IMR-90 (cell line): ENCODE measurements at regions not wholly inside any gene's neighbourhood (a gene's known extent, or its start where the extent isn't known, plus 50 kb on each side); places are given as distances from the start of the nearest gene placed in this dataset.

ENCODE experiments used
- BHLHE40 ChIP-seq: fragments of 150-350 bp; IDR thresholded peaks from 2 replicates; pipeline ENCODE4 v1.6.1; 2016; ENCODE audit warnings: mild to moderate bottlenecking, low read depth, low read length
- CEBPB ChIP-seq: IDR thresholded peaks from 2 replicates; pipeline ENCODE4 v1.6.1; 2012; ENCODE audit warnings: low read depth, low read length, improper control_type of control experiment
- CHD1 ChIP-seq: IDR thresholded peaks from 2 replicates; pipeline ENCODE4 v1.6.1; 2012; ENCODE audit warnings: low read depth, low read length, improper control_type of control experiment
- FOS ChIP-seq: fragments of 150-350 bp; IDR thresholded peaks from 2 replicates; pipeline ENCODE4 v1.6.1; 2016; ENCODE audit warnings: low read depth, low read length
- MAFK ChIP-seq: IDR thresholded peaks from 2 replicates; pipeline ENCODE4 v1.6.1; 2012; ENCODE audit warnings: low read depth, low read length, improper control_type of control experiment
- MAZ ChIP-seq: IDR thresholded peaks from 2 replicates; pipeline ENCODE4 v1.6.1; 2012; ENCODE audit warnings: low read depth, mild to moderate bottlenecking, low read length, improper control_type of control experiment, moderate library complexity, borderline replicate concordance
- MXI1 ChIP-seq: IDR thresholded peaks from 2 replicates; pipeline ENCODE4 v1.6.1; 2012; ENCODE audit warnings: low read depth, mild to moderate bottlenecking, low read length, moderate library complexity, borderline replicate concordance
- POLR2A ChIP-seq: IDR thresholded peaks from 2 replicates; pipeline ENCODE4 v1.6.1; 2012; ENCODE audit warnings: mild to moderate bottlenecking, low read depth, low read length
- RAD21 ChIP-seq: IDR thresholded peaks from 2 replicates; pipeline ENCODE4 v1.6.1; 2012; ENCODE audit warnings: low read length, improper control_type of control experiment
- RCOR1 ChIP-seq: IDR thresholded peaks from 2 replicates; pipeline ENCODE4 v1.6.1; 2012; ENCODE audit warnings: mild to moderate bottlenecking, low read length, improper control_type of control experiment; ENCODE audit not compliant: insufficient replicate concordance
- SMC3 ChIP-seq: fragments of 150-350 bp; IDR thresholded peaks from 2 replicates; pipeline ENCODE4 v1.6.1; 2016; ENCODE audit warnings: low read depth, mild to moderate bottlenecking, antibody characterized with exemption, low read length, moderate library complexity
- TF ChIP-seq, protein P1 (sequence below): conservative IDR thresholded peaks from 2 replicates; pipeline ENCODE4 v1.5.1; 2012; ENCODE audit warnings: mild to moderate bottlenecking, low read depth, low read length, improper control_type of control experiment
- TF ChIP-seq, protein P2 (sequence below): fragments of 150-350 bp; IDR thresholded peaks from 2 replicates; pipeline ENCODE4 v1.6.1; 2017; ENCODE audit warnings: mild to moderate bottlenecking, antibody characterized with exemption, low read length, low read depth
- TF ChIP-seq, protein P3 (sequence below): fragments of 150-350 bp; IDR thresholded peaks from 2 replicates; pipeline ENCODE4 v1.6.1; 2016; ENCODE audit warnings: low read depth, mild to moderate bottlenecking, low read length, moderate library complexity, borderline replicate concordance

DNA sequence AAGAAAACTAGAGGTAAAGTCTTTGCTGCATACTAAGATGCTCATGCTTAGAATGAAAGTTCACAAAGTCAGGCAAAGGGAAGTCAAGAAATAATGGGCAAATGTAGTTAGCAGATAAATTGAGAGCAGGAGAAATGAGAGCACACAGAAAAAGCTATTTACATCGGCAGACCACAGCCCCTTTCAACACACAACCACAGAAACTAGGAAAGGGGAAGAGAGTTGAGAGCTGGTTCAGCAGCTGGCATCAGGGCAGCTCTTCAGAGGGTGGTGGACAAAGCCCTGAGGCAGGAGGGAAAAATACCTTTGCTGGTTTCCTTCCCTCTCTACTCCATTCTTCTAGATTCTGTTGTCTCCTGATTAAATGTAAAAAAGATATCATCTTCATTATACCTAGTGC lies 95.4 kb upstream of the ANO4 start:
- TF ChIP-seq CEBPB: no peak
- TF ChIP-seq, protein P1, sequence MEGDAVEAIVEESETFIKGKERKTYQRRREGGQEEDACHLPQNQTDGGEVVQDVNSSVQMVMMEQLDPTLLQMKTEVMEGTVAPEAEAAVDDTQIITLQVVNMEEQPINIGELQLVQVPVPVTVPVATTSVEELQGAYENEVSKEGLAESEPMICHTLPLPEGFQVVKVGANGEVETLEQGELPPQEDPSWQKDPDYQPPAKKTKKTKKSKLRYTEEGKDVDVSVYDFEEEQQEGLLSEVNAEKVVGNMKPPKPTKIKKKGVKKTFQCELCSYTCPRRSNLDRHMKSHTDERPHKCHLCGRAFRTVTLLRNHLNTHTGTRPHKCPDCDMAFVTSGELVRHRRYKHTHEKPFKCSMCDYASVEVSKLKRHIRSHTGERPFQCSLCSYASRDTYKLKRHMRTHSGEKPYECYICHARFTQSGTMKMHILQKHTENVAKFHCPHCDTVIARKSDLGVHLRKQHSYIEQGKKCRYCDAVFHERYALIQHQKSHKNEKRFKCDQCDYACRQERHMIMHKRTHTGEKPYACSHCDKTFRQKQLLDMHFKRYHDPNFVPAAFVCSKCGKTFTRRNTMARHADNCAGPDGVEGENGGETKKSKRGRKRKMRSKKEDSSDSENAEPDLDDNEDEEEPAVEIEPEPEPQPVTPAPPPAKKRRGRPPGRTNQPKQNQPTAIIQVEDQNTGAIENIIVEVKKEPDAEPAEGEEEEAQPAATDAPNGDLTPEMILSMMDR: no peak
- no peak for TF ChIP-seq RAD21
- no peak for TF ChIP-seq CHD1
- no peak for TF ChIP-seq POLR2A
- no peak for TF ChIP-seq BHLHE40
- no peak for TF ChIP-seq RCOR1
- no peak for TF ChIP-seq MXI1
- TF ChIP-seq FOS: no peak
- TF ChIP-seq, protein P2, sequence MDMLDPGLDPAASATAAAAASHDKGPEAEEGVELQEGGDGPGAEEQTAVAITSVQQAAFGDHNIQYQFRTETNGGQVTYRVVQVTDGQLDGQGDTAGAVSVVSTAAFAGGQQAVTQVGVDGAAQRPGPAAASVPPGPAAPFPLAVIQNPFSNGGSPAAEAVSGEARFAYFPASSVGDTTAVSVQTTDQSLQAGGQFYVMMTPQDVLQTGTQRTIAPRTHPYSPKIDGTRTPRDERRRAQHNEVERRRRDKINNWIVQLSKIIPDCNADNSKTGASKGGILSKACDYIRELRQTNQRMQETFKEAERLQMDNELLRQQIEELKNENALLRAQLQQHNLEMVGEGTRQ: no peak
- TF ChIP-seq MAZ: no peak
- no peak for TF ChIP-seq SMC3
- TF ChIP-seq, protein P3, sequence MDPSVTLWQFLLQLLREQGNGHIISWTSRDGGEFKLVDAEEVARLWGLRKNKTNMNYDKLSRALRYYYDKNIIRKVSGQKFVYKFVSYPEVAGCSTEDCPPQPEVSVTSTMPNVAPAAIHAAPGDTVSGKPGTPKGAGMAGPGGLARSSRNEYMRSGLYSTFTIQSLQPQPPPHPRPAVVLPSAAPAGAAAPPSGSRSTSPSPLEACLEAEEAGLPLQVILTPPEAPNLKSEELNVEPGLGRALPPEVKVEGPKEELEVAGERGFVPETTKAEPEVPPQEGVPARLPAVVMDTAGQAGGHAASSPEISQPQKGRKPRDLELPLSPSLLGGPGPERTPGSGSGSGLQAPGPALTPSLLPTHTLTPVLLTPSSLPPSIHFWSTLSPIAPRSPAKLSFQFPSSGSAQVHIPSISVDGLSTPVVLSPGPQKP: no peak
- TF ChIP-seq MAFK: no peak
